HepG2 (cell line): ENCODE measurements at regions not wholly inside any gene's neighbourhood (a gene's known extent, or its start where the extent isn't known, plus 50 kb on each side); places are given as distances from the start of the nearest gene placed in this dataset.

Experiments
- ATAC-seq: fragments of 200-7000 bp; cut with Tn5 transposase; 3 replicates; pipeline ENCODE4 v1.9.1; 2020; ENCODE audit warnings: mild to moderate bottlenecking, moderate library complexity
- BruUV-seq: library from RNA; stranded (reverse); fragments of 400-500 nt; replicated peaks from 2 replicates; lab custom pipeline; 2021; lab: Mats Ljungman, UMichigan
- CTCF ChIA-PET: fragments of 300-600 bp; formaldehyde crosslinking; extraction: SDS; loops from one replicate; lab custom pipeline; 2021; ENCODE audit warnings: low total read pairs, inconsistent platforms, low intra/inter-chr PET ratio; lab: Yijun Ruan, JAX
- POLR2A ChIA-PET: fragments of 350-600 bp; sonication (Branson Sonifier 250); formaldehyde crosslinking; loops from one replicate; lab custom pipeline; 2020; ENCODE audit warnings: antibody characterized with exemption, inconsistent platforms; lab: Yijun Ruan, JAX
- DNase-seq: peaks from one replicate; pipeline ENCODE4 v3.0.0-alpha.2; 2015; ENCODE audit warnings: low spot score
- FAIRE-seq: peaks from 3 replicates; lab custom pipeline; 2011; peaks lifted over from hg19 to GRCh38; lab: Jason Lieb, UNC
- H2AFZ ChIP-seq: one replicate; pipeline ENCODE4 v1.6.1; 2011; ENCODE audit warnings: low read length, inconsistent platforms
- H3K27ac ChIP-seq: fragments of 300-600 bp; 3 replicates; pipeline ENCODE4 v1.8.0; 2011; ENCODE audit warnings: mixed run types, mild to moderate bottlenecking, mixed read lengths, low read length, inconsistent platforms; ENCODE audit not compliant: insufficient read depth; ENCODE audit errors: extremely low read length
- H3K27me3 ChIP-seq, 2 experiments: fragments of 200-600 bp in 1 of 2; 2 replicates in 1 of 2; 3 replicates in 1 of 2; pipeline versions ENCODE4 v1.6.0 to v1.8.0; 2011; ENCODE audit warnings: low read length in 2 of 2, mild to moderate bottlenecking in 2 of 2, moderate library complexity in 2 of 2, inconsistent platforms in 1 of 2; ENCODE audit not compliant: insufficient read depth in 2 of 2, control insufficient read depth in 1 of 2
- H3K36me3 ChIP-seq, 2 experiments: fragments of 200-600 bp in 1 of 2; replicated peaks in 1 of 2; 2 replicates in 1 of 2; 3 replicates in 1 of 2; pipeline versions ENCODE4 v1.5.1 to v1.8.0; 2011; ENCODE audit warnings: low read length in 2 of 2, inconsistent platforms in 1 of 2; ENCODE audit not compliant: insufficient read depth in 2 of 2, control insufficient read depth in 1 of 2
- H3K4me1 ChIP-seq: 2 replicates; pipeline ENCODE4 v1.5.1; 2012; ENCODE audit warnings: low read length, inconsistent platforms; ENCODE audit not compliant: insufficient read depth
- H3K4me2 ChIP-seq: 2 replicates; pipeline ENCODE4 v1.6.0; 2011; ENCODE audit warnings: low read depth, low read length, inconsistent platforms
- H3K4me3 ChIP-seq, 3 experiments: fragments of 200-600 bp in 1 of 3; sonication (generic), shearing (Covaris generic) in 1 of 3; replicated peaks in 1 of 3; 2 replicates each; pipeline ENCODE4 v1.5.1; 2011 to 2016; ENCODE audit warnings: low read length in 3 of 3, inconsistent platforms in 2 of 3, low read depth in 2 of 3, mild to moderate bottlenecking in 2 of 3, control low read depth in 1 of 3, mixed read lengths in 1 of 3; ENCODE audit not compliant: insufficient read depth in 1 of 3
- H3K79me2 ChIP-seq: one replicate; pipeline ENCODE4 v1.6.1; 2011; ENCODE audit warnings: low read length, inconsistent platforms; ENCODE audit not compliant: insufficient read depth
- H3K9ac ChIP-seq: 2 replicates; pipeline ENCODE4 v1.6.0; 2011; ENCODE audit warnings: mild to moderate bottlenecking, low read depth, low read length, inconsistent platforms; ENCODE audit not compliant: insufficient read depth
- H3K9me3 ChIP-seq: 2 replicates; pipeline ENCODE4 v1.5.1; 2012; ENCODE audit warnings: mild to moderate bottlenecking, low read length
- H4K20me1 ChIP-seq: 2 replicates; pipeline ENCODE4 v1.6.0; 2011; ENCODE audit warnings: inconsistent platforms, mild to moderate bottlenecking, low read length, moderate library complexity; ENCODE audit not compliant: insufficient read depth
- CCDC6 ChIP-seq: sonication (generic); formaldehyde crosslinking; IDR thresholded peaks from 2 replicates; pipeline ENCODE4 v1.8.1; 2022; ENCODE audit warnings: mild to moderate bottlenecking, missing genetic modification reagents, moderate library complexity
- NFIC ChIP-seq: IDR thresholded peaks from 2 replicates; pipeline ENCODE4 v1.6.1; 2012; ENCODE audit warnings: mild to moderate bottlenecking, low read length, inconsistent platforms
- ZFAT ChIP-seq: sonication (generic); formaldehyde crosslinking; conservative IDR thresholded peaks from 2 replicates; pipeline ENCODE4 v1.8.1; 2023; ENCODE audit warnings: missing genetic modification reagents, inconsistent platforms
- ZNF264 ChIP-seq: sonication (generic); formaldehyde crosslinking; IDR thresholded peaks from 2 replicates; pipeline ENCODE4 v1.4.0; 2020; ENCODE audit warnings: missing genetic modification reagents
- ZNF34 ChIP-seq: sonication (generic); formaldehyde crosslinking; IDR thresholded peaks from 2 replicates; pipeline ENCODE4 v1.4.0; 2020; ENCODE audit warnings: mild to moderate bottlenecking, missing genetic modification reagents, borderline replicate concordance
- ZXDC ChIP-seq: sonication (generic); formaldehyde crosslinking; IDR thresholded peaks from 2 replicates; pipeline ENCODE4 v1.5.0; 2020; ENCODE audit warnings: mild to moderate bottlenecking, missing genetic modification reagents
- WGBS: methylation state at CpG from one replicate; pipeline ENCODE4 v1.1.6; 2017; ENCODE audit warnings: low lambda C conversion rate; 5-methylcytosine and 5-hydroxymethylcytosine counted together
- in situ Hi-C: cut with HindIII; loops from 2 replicates; pipeline ENCODE4 v1.10.0; 2017; ENCODE audit warnings: low pct_unique_long_range_greater_than_20kb; ENCODE audit not compliant: extremely low pct_ligation_motif_present
- intact Hi-C: fragments of 100-400 bp; cut with micrococcal nuclease; formaldehyde crosslinking; loops from one replicate; pipeline ENCODE4 v1.10.0; 2022; ENCODE audit not compliant: unreplicated experiment
- TF ChIP-seq, protein P1 (sequence below): sonication (generic); formaldehyde crosslinking; IDR thresholded peaks from 2 replicates; pipeline ENCODE4 v1.4.0; 2020; ENCODE audit warnings: missing genetic modification reagents
- TF ChIP-seq, protein P2 (sequence below): sonication (generic); formaldehyde crosslinking; IDR thresholded peaks from 2 replicates; pipeline ENCODE4 v1.5.0; 2020; ENCODE audit warnings: mild to moderate bottlenecking, missing genetic modification reagents

DNA sequence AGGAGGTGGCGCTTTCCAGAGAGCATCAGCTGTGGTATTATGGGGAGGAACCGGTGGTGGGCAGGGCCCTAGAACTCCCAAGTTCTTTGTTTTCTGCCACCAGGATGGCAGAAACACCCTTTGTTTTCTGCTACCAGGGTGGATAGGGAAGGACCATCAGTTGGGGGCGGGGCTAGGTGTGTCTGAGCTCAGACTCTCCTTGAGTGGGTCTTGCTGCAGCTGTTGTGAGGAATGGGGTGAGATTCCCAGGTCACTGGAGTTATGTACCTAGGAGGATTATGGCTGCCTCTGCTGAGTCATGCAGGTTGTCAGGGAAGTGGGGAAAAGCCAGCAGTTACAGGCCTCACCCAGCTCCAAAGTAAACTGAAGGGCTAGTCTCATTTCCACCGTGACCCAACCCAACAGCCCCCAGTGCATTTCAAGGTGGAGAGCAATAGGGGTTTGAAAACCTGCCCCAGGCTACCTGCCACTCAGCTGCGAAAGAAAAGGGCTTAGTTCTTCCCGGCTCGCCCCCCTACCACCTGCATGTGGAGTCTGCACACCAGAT, 167.8 kb upstream of the FAM241A start:
- no peak for ATAC-seq
- in situ Hi-C loops (no loop called here), intact Hi-C loops (no loop called here)
- Histone ChIP-seq H3K9me3 (no peaks in the 10 kb centered on the region), H3K27ac (no peak overlapping the region), H3K36me3 (no peaks in the 10 kb centered on the region), H3K27me3 (no peaks in the 10 kb centered on the region), H3K79me2 (no peaks in the 10 kb centered on the region), H3K4me3 (no peak overlapping the region), H3K9ac (no peak overlapping the region), H3K4me1 (no peaks in the 10 kb centered on the region), H4K20me1 (no peaks in the 10 kb centered on the region), H3K4me2 (no peak overlapping the region), H2AFZ (no peak overlapping the region)
- no TSS peak for BruUV-seq
- ChIA-PET CTCF (no interaction called here), POLR2A (no interaction called here)
- no peak for TF ChIP-seq ZFAT (CRISPR knock-in tag)
- TF ChIP-seq NFIC = no peak
- no peak for TF ChIP-seq ZNF264 (CRISPR knock-in tag)
- TF ChIP-seq CCDC6 (CRISPR knock-in tag) = no peak
- TF ChIP-seq, protein P1, sequence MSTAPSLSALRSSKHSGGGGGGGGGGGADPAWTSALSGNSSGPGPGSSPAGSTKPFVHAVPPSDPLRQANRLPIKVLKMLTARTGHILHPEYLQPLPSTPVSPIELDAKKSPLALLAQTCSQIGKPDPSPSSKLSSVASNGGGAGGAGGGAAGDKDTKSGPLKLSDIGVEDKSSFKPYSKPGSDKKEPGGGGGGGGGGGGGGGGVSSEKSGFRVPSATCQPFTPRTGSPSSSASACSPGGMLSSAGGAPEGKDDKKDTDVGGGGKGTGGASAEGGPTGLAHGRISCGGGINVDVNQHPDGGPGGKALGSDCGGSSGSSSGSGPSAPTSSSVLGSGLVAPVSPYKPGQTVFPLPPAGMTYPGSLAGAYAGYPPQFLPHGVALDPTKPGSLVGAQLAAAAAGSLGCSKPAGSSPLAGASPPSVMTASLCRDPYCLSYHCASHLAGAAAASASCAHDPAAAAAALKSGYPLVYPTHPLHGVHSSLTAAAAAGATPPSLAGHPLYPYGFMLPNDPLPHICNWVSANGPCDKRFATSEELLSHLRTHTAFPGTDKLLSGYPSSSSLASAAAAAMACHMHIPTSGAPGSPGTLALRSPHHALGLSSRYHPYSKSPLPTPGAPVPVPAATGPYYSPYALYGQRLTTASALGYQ (CRISPR knock-in tag) = no peak
- TF ChIP-seq ZXDC (CRISPR knock-in tag) = no peak
- TF ChIP-seq, protein P2, sequence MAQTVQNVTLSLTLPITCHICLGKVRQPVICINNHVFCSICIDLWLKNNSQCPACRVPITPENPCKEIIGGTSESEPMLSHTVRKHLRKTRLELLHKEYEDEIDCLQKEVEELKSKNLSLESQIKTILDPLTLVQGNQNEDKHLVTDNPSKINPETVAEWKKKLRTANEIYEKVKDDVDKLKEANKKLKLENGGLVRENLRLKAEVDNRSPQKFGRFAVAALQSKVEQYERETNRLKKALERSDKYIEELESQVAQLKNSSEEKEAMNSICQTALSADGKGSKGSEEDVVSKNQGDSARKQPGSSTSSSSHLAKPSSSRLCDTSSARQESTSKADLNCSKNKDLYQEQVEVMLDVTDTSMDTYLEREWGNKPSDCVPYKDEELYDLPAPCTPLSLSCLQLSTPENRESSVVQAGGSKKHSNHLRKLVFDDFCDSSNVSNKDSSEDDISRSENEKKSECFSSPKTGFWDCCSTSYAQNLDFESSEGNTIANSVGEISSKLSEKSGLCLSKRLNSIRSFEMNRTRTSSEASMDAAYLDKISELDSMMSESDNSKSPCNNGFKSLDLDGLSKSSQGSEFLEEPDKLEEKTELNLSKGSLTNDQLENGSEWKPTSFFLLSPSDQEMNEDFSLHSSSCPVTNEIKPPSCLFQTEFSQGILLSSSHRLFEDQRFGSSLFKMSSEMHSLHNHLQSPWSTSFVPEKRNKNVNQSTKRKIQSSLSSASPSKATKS (CRISPR knock-in tag) = no peak
- TF ChIP-seq ZNF34 (CRISPR knock-in tag) = no peak
- WGBS = 33% methylated on average over 3 of the region's 7 CpGs
- no peak for DNase-seq
- no peak for FAIRE-seq
